ENCODE measurements at regions not wholly inside any gene's neighbourhood (a gene's known extent, or its start where the extent isn't known, plus 50 kb on each side); places are given as distances from the start of the nearest gene placed in this dataset.

- FAIRE-seq: no peak
Measured at GRCh38 chr10:80861882-80862281, 324.2 kb downstream of the SH2D4B start.

GRCh38 chr10:80870282-80870681, 332.6 kb downstream of the SH2D4B start:
- no peak for FAIRE-seq

GRCh38 chr10:80871083-80871482, 333.4 kb downstream of the SH2D4B start:
- no peak for FAIRE-seq

GRCh38 chr10:80878330-80878729, 340.6 kb downstream of the SH2D4B start:
- FAIRE-seq: no peak

- no peak for FAIRE-seq
Measured at GRCh38 chr10:80890146-80890545, 352.4 kb downstream of the SH2D4B start.

- no peak for FAIRE-seq
Measured at GRCh38 chr10:80893256-80893655, 355.6 kb downstream of the SH2D4B start.

- no peak for FAIRE-seq
Measured at GRCh38 chr10:80894311-80894791, 356.6 kb downstream of the SH2D4B start.

- no peak for FAIRE-seq
Measured at GRCh38 chr10:80894797-80895467, 357.2 kb downstream of the SH2D4B start.

- no peak for FAIRE-seq
Measured at GRCh38 chr10:80896076-80896475, 358.4 kb downstream of the SH2D4B start.

- no peak for FAIRE-seq
Measured at GRCh38 chr10:80896959-80897358, 359.3 kb downstream of the SH2D4B start.

- no peak for FAIRE-seq
Measured at GRCh38 chr10:80900661-80901060, 363.0 kb downstream of the SH2D4B start.

- FAIRE-seq: no peak
Measured at GRCh38 chr10:80908611-80909010, 370.9 kb downstream of the SH2D4B start.

GRCh38 chr10:80909254-80909653, 371.6 kb downstream of the SH2D4B start:
- no peak for FAIRE-seq

- no peak for FAIRE-seq
Measured at GRCh38 chr10:80917636-80918035, 379.9 kb downstream of the SH2D4B start.

- FAIRE-seq: no peak
Measured at GRCh38 chr10:80921032-80921431, 383.3 kb downstream of the SH2D4B start.

- no peak for FAIRE-seq
Measured at GRCh38 chr10:80924063-80924952, 386.6 kb downstream of the SH2D4B start.

GRCh38 chr10:80927419-80928078, 389.8 kb downstream of the SH2D4B start:
- FAIRE-seq: no peak

- FAIRE-seq: no peak
Measured at GRCh38 chr10:80938903-80939302, 401.2 kb downstream of the SH2D4B start.

GRCh38 chr10:80945264-80945880, 407.7 kb downstream of the SH2D4B start:
- no peak for FAIRE-seq

- FAIRE-seq: no peak
Measured at GRCh38 chr10:80946073-80946472, 408.4 kb downstream of the SH2D4B start.

GRCh38 chr10:80946957-80947726, 409.4 kb downstream of the SH2D4B start:
- no peak for FAIRE-seq

GRCh38 chr10:80949785-80950184, 412.1 kb downstream of the SH2D4B start:
- no peak for FAIRE-seq

Data from colon (tissue), 2 donors.